GM23338 (cell line): ENCODE measurements at regions not wholly inside any gene's neighbourhood (a gene's known extent, or its start where the extent isn't known, plus 50 kb on each side); places are given as distances from the start of the nearest gene placed in this dataset.

ENCODE experiments used
- ATAC-seq: fragments of 200-7000 bp; cut with Tn5 transposase; 3 replicates; pipeline ENCODE4 v1.9.1; 2020
- DNase-seq: peaks from one replicate; pipeline ENCODE4 v3.0.0-alpha.2; 2015; ENCODE audit warnings: low spot score
- H2AFZ ChIP-seq: fragments of 200-600 bp; sonication (generic); 2 replicates; pipeline ENCODE4 v1.8.0; 2016; ENCODE audit warnings: antibody characterized with exemption, mild to moderate bottlenecking, moderate library complexity
- H3F3A ChIP-seq: fragments of 200-600 bp; sonication (generic); replicated peaks from 2 replicates; pipeline ENCODE4 v1.8.0; 2017; ENCODE audit warnings: antibody characterized with exemption, mixed run types, low read depth
- H3K27ac ChIP-seq: fragments of 200-600 bp; sonication (generic); 2 replicates; pipeline ENCODE4 v1.6.1; 2016; ENCODE audit warnings: low read depth
- H3K27me3 ChIP-seq: fragments of 200-600 bp; sonication (generic); 2 replicates; pipeline ENCODE4 v1.8.0; 2016; ENCODE audit warnings: mild to moderate bottlenecking, mixed run types, moderate library complexity; ENCODE audit not compliant: insufficient read depth
- H3K36me3 ChIP-seq: fragments of 200-600 bp; sonication (generic); 2 replicates; pipeline ENCODE4 v1.8.0; 2016; ENCODE audit warnings: mild to moderate bottlenecking; ENCODE audit not compliant: insufficient read depth
- H3K4me1 ChIP-seq: fragments of 200-600 bp; sonication (generic); 2 replicates; pipeline ENCODE4 v1.8.0; 2016; ENCODE audit warnings: mild to moderate bottlenecking, moderate library complexity; ENCODE audit not compliant: insufficient read depth
- H3K4me2 ChIP-seq: fragments of 200-600 bp; sonication (generic); 2 replicates; pipeline ENCODE4 v1.7.1; 2017; ENCODE audit warnings: mixed run types
- H3K4me3 ChIP-seq: fragments of 200-600 bp; sonication (generic); 2 replicates; pipeline ENCODE4 v1.6.1; 2016; ENCODE audit warnings: mixed run types
- H3K79me2 ChIP-seq: fragments of 200-600 bp; sonication (generic); replicated peaks from 2 replicates; pipeline ENCODE4 v1.8.0; 2017; ENCODE audit warnings: mild to moderate bottlenecking; ENCODE audit not compliant: insufficient read depth
- H3K9me2 ChIP-seq: fragments of 200-600 bp; sonication (generic); 2 replicates; pipeline ENCODE4 v1.8.0; 2017; ENCODE audit not compliant: insufficient read depth
- H4K20me1 ChIP-seq: fragments of 200-600 bp; sonication (generic); replicated peaks from 2 replicates; pipeline ENCODE4 v1.8.0; 2017; ENCODE audit warnings: mild to moderate bottlenecking; ENCODE audit not compliant: insufficient read depth
- H3K27ac Mint-ChIP-seq: 2 replicates; pipeline ENCODE4 v1.8.0; 2020; ENCODE audit warnings: inconsistent platforms, mild to moderate bottlenecking, moderate library complexity, mixed read lengths
- H3K27me3 Mint-ChIP-seq: 3 replicates; pipeline ENCODE4 v1.8.0; 2022; ENCODE audit warnings: low read depth, mild to moderate bottlenecking, moderate library complexity, mixed read lengths, inconsistent platforms; ENCODE audit not compliant: insufficient read depth, poor library complexity
- H3K36me3 Mint-ChIP-seq: 3 replicates; pipeline ENCODE4 v1.8.0; 2021; ENCODE audit warnings: low read depth, mild to moderate bottlenecking, inconsistent platforms, moderate library complexity, mixed read lengths
- H3K4me1 Mint-ChIP-seq: 3 replicates; pipeline ENCODE4 v1.8.0; 2020; ENCODE audit warnings: mild to moderate bottlenecking, inconsistent platforms, mixed read lengths
- H3K4me3 Mint-ChIP-seq: 3 replicates; pipeline ENCODE4 v1.8.0; 2021; ENCODE audit warnings: moderate library complexity, mild to moderate bottlenecking, inconsistent platforms, mixed read lengths
- H3K9me3 Mint-ChIP-seq: 3 replicates; pipeline ENCODE4 v1.8.0; 2020; ENCODE audit warnings: moderate library complexity, mild to moderate bottlenecking, inconsistent platforms, mixed read lengths
- CREB1 ChIP-seq: fragments of 250-450 bp; sonication (Bioruptor Pico); IDR thresholded peaks from 2 replicates; pipeline ENCODE4 v1.5.0; 2020; ENCODE audit warnings: low read depth, mild to moderate bottlenecking, moderate library complexity
- CTCF ChIP-seq, 2 experiments: fragments of 200-600 bp in 1 of 2; sonication (generic) in 1 of 2; conservative IDR thresholded peaks; 2 replicates each; pipeline versions ENCODE4 v1.5.1 to v1.6.1; 2016 to 2017; ENCODE audit warnings: antibody characterized with exemption in 2 of 2, low read depth in 2 of 2, mild to moderate bottlenecking in 2 of 2, moderate library complexity in 1 of 2
- EZH2 ChIP-seq: fragments of 200-600 bp; sonication (generic); IDR thresholded peaks from one replicate; pipeline ENCODE4 v1.8.0; 2017; ENCODE audit warnings: antibody characterized with exemption, mild to moderate bottlenecking, low read depth; ENCODE audit not compliant: unreplicated experiment
- EZH2phosphoT487 ChIP-seq: fragments of 200-600 bp; sonication (generic); IDR thresholded peaks from one replicate; pipeline ENCODE4 v1.8.1; 2018; ENCODE audit warnings: antibody characterized with exemption; ENCODE audit not compliant: unreplicated experiment
- JUNB ChIP-seq: IDR thresholded peaks from one replicate; pipeline ENCODE4 v1.6.1; 2016; ENCODE audit warnings: antibody characterized with exemption; ENCODE audit not compliant: unreplicated experiment
- NANOG ChIP-seq: IDR thresholded peaks from 2 replicates; pipeline ENCODE4 v1.6.1; 2016; ENCODE audit warnings: antibody characterized with exemption, borderline replicate concordance
- POLR2AphosphoS5 ChIP-seq: IDR thresholded peaks from 2 replicates; pipeline ENCODE4 v1.6.1; 2016; ENCODE audit warnings: antibody characterized with exemption, low read depth
- ZNF114 ChIP-seq: fragments of 250-450 bp; sonication (Bioruptor Pico); IDR thresholded peaks from 2 replicates; pipeline ENCODE4 v1.5.0; 2020; ENCODE audit warnings: mild to moderate bottlenecking, moderate library complexity
- ZNF331 ChIP-seq: fragments of 250-450 bp; sonication (Bioruptor Pico); IDR thresholded peaks from 2 replicates; pipeline ENCODE4 v1.5.0; 2020; ENCODE audit warnings: low read depth, mild to moderate bottlenecking, moderate library complexity
- ZNF462 ChIP-seq: fragments of 250-450 bp; sonication (Bioruptor Pico); IDR thresholded peaks from 2 replicates; pipeline ENCODE4 v1.5.0; 2020; ENCODE audit warnings: mild to moderate bottlenecking, moderate library complexity
- TF ChIP-seq, protein P1 (sequence below): IDR thresholded peaks from one replicate; pipeline ENCODE4 v1.6.1; 2018; ENCODE audit warnings: antibody characterized with exemption; ENCODE audit not compliant: unreplicated experiment

DNA sequence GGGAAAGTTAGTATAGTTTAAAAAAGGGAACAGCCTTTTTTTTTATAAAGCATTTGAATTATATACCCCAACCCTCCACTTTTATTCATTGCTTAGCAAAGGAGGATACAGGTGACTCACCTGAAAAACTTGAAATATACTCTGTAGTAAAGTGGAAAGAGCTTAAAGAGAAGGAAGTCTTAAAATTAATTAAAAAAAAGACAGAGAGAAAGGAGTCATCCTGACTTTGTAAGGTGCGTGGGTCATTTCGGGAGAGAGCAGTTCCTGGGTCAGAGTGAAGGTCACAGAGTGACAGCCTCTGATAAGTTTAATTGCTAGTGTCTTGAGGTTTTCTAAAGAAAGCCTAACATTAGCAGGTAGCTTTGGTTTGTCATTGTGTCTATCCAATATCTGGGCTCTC lies 310.3 kb downstream of the KLF5 start (continued):
- TF ChIP-seq, protein P1, sequence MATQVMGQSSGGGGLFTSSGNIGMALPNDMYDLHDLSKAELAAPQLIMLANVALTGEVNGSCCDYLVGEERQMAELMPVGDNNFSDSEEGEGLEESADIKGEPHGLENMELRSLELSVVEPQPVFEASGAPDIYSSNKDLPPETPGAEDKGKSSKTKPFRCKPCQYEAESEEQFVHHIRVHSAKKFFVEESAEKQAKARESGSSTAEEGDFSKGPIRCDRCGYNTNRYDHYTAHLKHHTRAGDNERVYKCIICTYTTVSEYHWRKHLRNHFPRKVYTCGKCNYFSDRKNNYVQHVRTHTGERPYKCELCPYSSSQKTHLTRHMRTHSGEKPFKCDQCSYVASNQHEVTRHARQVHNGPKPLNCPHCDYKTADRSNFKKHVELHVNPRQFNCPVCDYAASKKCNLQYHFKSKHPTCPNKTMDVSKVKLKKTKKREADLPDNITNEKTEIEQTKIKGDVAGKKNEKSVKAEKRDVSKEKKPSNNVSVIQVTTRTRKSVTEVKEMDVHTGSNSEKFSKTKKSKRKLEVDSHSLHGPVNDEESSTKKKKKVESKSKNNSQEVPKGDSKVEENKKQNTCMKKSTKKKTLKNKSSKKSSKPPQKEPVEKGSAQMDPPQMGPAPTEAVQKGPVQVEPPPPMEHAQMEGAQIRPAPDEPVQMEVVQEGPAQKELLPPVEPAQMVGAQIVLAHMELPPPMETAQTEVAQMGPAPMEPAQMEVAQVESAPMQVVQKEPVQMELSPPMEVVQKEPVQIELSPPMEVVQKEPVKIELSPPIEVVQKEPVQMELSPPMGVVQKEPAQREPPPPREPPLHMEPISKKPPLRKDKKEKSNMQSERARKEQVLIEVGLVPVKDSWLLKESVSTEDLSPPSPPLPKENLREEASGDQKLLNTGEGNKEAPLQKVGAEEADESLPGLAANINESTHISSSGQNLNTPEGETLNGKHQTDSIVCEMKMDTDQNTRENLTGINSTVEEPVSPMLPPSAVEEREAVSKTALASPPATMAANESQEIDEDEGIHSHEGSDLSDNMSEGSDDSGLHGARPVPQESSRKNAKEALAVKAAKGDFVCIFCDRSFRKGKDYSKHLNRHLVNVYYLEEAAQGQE, result no peak
- TF ChIP-seq JUNB, result no peak
- no peak for TF ChIP-seq EZH2
- no peak for TF ChIP-seq POLR2AphosphoS5

DNA sequence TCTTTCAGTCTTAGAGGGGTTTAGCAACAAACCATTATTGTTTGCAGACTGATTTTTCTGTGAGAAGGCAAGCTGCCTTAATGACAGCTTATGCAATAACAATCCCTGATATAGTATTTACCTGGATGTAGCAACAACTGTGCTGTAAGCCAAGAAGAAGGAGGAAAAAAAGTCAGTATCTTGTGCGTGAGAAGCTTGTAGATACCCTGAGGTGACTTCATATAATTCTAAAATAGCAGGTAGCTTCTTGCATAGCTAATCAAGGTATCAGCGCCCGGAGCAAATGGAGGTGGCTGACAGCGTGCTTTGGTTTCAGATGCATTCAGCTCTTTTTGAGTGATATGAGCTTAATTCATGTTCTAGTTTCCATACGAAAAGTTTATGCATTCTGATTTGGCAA lies 309.8 kb downstream of the KLF5 start:
- H4K20me1 ChIP-seq, result no peaks in the 10 kb centered on the region
- H3K4me3 ChIP-seq, result no peak overlapping the region
- Mint-ChIP-seq H3K27me3 (no peaks in the 10 kb centered on the region), H3K36me3 (no peaks in the 10 kb centered on the region), H3K4me1 (no peaks in the 10 kb centered on the region), H3K4me3 (no peak overlapping the region), H3K27ac (no peak overlapping the region), H3K9me3 (no peaks in the 10 kb centered on the region)
- no peaks in the 10 kb centered on the region for H3K4me1 ChIP-seq
- ATAC-seq, result no peak
- H3K79me2 ChIP-seq, result no peaks in the 10 kb centered on the region
- no peak overlapping the region for H2AFZ ChIP-seq
- H3K9me2 ChIP-seq, result peaks cover 9% of the 10 kb centered on the region; the same call in 1 of the 2 replicates
- H3K36me3 ChIP-seq, result no peaks in the 10 kb centered on the region
- no peak overlapping the region for H3K27ac ChIP-seq
- DNase-seq, result no peak
- no peaks in the 10 kb centered on the region for H3K27me3 ChIP-seq
- H3F3A ChIP-seq, result no peaks in the 10 kb centered on the region
- H3K4me2 ChIP-seq, result no peak overlapping the region
- no peak for TF ChIP-seq NANOG
- TF ChIP-seq, protein P1, result no peak
- no peak for TF ChIP-seq ZNF331 (CRISPR knock-in tag)
- no peak for TF ChIP-seq EZH2phosphoT487
- TF ChIP-seq CTCF (conservative IDR thresholded peaks at IDR 0.05; ENCODE audit: low read depth in 2 of 2), result no peak
- TF ChIP-seq JUNB, result no peak
- TF ChIP-seq ZNF462, result no peak
- no peak for TF ChIP-seq CREB1 (CRISPR knock-in tag)
- no peak for TF ChIP-seq ZNF114 (CRISPR knock-in tag)
